ENCODE measurements at regions not wholly inside any gene's neighbourhood (a gene's known extent, or its start where the extent isn't known, plus 50 kb on each side); places are given as distances from the start of the nearest gene placed in this dataset.

GRCh38 chr4:60926624-60927023 is 273.5 kb upstream of the ADGRL3 start:
- no peak for TF ChIP-seq CTCF (conservative IDR thresholded peaks at IDR 0.05 in 1 of 2, IDR thresholded peaks at IDR 0.05 in 1 of 2; ENCODE audit: extremely low read depth in 1 of 2, insufficient read depth in 1 of 2, low read depth in 1 of 2, low read length in 2 of 2)
- TF ChIP-seq EZH2 (IDR thresholded peaks at IDR 0.05; ENCODE audit: borderline replicate concordance, low read length), result no peak

All from mammary epithelial cell (primary cell).